Endothelial cell (in vitro differentiated cells): ENCODE measurements at regions not wholly inside any gene's neighbourhood (a gene's known extent, or its start where the extent isn't known, plus 50 kb on each side); places are given as distances from the start of the nearest gene placed in this dataset.

Source experiments
- DNase-seq: peaks from one replicate; pipeline ENCODE4 v3.0.0; 2021; ENCODE audit warnings: low spot score
- H3K27ac Mint-ChIP-seq: one replicate; pipeline ENCODE4 v1.8.0; 2021; ENCODE audit warnings: mixed read lengths, inconsistent platforms; ENCODE audit not compliant: unreplicated experiment
- H3K27me3 Mint-ChIP-seq: one replicate; pipeline ENCODE4 v1.8.0; 2021; ENCODE audit warnings: mild to moderate bottlenecking, moderate library complexity, mixed read lengths, inconsistent platforms; ENCODE audit not compliant: unreplicated experiment
- H3K36me3 Mint-ChIP-seq: one replicate; pipeline ENCODE4 v1.8.0; 2021; ENCODE audit warnings: mild to moderate bottlenecking, low read depth, mixed read lengths, inconsistent platforms; ENCODE audit not compliant: unreplicated experiment
- H3K4me1 Mint-ChIP-seq: one replicate; pipeline ENCODE4 v1.8.0; 2021; ENCODE audit warnings: mild to moderate bottlenecking, mixed read lengths, inconsistent platforms; ENCODE audit not compliant: unreplicated experiment
- H3K4me3 Mint-ChIP-seq: one replicate; pipeline ENCODE4 v1.8.0; 2021; ENCODE audit warnings: mild to moderate bottlenecking, mixed read lengths, inconsistent platforms; ENCODE audit not compliant: unreplicated experiment
- H3K9me3 Mint-ChIP-seq: one replicate; pipeline ENCODE4 v1.8.0; 2021; ENCODE audit warnings: mixed read lengths, inconsistent platforms; ENCODE audit not compliant: unreplicated experiment
- TF ChIP-seq, protein P1 (sequence below): fragments of 200-600 bp; sonication (generic); IDR thresholded peaks from one replicate; pipeline ENCODE4 v1.5.0; 2021; ENCODE audit warnings: antibody characterized with exemption; ENCODE audit not compliant: unreplicated experiment

DNA sequence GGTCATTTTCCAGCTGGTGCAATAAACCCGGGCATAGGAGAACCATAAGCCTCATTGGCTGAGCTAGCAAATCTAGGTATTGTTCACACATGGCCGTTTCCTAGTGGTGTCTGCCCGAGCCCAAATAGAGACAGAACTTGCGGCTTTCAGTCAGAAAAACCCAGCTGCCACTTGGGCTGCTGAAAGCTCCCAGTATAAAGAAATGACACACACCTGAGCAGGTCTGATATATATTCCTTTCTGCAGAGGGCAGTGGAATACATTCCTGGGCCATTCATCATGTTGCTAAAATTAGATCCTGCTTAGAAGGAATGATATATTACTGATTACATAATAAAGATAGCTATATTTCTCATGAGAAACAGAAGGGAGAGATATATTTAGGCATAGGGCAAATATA is 83.9 kb upstream of the IRX5 start:
- Mint-ChIP-seq H3K27ac (no peak overlapping the region), H3K27me3 (peaks cover 4% of the 10 kb centered on the region), H3K4me1 (no peaks in the 10 kb centered on the region), H3K4me3 (no peak overlapping the region), H3K9me3 (no peaks in the 10 kb centered on the region), H3K36me3 (no peaks in the 10 kb centered on the region)
- DNase-seq, result no peak
- TF ChIP-seq, protein P1, sequence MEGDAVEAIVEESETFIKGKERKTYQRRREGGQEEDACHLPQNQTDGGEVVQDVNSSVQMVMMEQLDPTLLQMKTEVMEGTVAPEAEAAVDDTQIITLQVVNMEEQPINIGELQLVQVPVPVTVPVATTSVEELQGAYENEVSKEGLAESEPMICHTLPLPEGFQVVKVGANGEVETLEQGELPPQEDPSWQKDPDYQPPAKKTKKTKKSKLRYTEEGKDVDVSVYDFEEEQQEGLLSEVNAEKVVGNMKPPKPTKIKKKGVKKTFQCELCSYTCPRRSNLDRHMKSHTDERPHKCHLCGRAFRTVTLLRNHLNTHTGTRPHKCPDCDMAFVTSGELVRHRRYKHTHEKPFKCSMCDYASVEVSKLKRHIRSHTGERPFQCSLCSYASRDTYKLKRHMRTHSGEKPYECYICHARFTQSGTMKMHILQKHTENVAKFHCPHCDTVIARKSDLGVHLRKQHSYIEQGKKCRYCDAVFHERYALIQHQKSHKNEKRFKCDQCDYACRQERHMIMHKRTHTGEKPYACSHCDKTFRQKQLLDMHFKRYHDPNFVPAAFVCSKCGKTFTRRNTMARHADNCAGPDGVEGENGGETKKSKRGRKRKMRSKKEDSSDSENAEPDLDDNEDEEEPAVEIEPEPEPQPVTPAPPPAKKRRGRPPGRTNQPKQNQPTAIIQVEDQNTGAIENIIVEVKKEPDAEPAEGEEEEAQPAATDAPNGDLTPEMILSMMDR, result no peak

DNA sequence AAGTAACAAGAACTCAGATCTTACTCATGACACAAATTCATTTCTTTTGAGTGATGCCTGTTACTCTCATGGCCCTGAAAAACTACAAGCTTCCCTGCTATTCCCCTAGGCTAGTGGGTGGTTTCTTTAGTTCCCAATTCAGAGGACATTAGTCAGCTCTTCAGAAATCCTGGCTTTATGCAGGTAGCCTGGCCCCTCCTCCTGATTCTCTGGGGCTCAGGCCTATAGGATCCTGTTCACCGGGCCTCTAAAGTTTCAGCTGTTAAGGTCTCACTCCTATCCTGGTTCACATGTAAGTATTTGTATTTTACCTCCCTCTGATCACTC is 87.3 kb upstream of the IRX5 start:
- DNase-seq, result no peak
- Mint-ChIP-seq H3K4me1 (no peaks in the 10 kb centered on the region), H3K36me3 (no peaks in the 10 kb centered on the region), H3K27me3 (no peaks in the 10 kb centered on the region), H3K9me3 (no peaks in the 10 kb centered on the region), H3K4me3 (no peak overlapping the region), H3K27ac (no peak overlapping the region)
- TF ChIP-seq, protein P1, result no peak

DNA sequence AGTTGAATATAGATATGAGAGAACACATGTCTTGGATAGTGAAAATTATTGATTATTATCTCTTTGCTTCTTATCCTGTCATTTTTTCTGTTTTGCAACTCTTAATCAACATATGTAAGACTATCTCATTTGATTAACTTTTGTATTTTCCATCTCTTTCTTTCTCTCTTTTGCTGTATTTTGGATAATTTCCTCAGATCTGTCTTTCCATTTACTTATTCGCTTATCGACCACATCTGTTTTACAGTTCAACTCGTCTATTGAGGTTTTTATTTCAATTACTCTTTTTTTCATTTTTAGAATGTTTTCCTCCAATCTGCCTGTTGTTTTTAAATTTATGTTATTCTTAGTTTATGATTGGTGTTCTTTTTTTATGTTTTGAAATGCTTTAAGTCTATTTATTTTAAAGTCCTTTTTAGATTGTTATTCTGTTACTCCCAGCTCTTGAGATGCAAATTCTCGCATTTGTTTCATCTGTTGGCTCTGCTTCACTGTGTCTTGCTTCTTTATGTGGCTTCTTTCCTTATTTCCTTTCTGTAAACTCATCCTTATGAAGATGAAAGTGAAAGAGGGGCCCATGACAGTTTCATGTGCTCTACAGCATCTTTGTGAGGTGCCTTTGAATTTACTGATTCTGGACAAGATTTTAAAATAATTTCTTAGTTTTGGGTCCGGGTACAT is 87.8 kb upstream of the IRX5 start:
- no peaks in the 10 kb centered on the region for H3K9me3 Mint-ChIP-seq
- TF ChIP-seq, protein P1, result no peak
- no peaks in the 10 kb centered on the region for H3K4me1 Mint-ChIP-seq
- H3K36me3 Mint-ChIP-seq, result no peaks in the 10 kb centered on the region
- H3K27ac Mint-ChIP-seq, result no peak overlapping the region
- H3K27me3 Mint-ChIP-seq, result no peaks in the 10 kb centered on the region
- DNase-seq, result no peak
- H3K4me3 Mint-ChIP-seq, result no peak overlapping the region

DNA sequence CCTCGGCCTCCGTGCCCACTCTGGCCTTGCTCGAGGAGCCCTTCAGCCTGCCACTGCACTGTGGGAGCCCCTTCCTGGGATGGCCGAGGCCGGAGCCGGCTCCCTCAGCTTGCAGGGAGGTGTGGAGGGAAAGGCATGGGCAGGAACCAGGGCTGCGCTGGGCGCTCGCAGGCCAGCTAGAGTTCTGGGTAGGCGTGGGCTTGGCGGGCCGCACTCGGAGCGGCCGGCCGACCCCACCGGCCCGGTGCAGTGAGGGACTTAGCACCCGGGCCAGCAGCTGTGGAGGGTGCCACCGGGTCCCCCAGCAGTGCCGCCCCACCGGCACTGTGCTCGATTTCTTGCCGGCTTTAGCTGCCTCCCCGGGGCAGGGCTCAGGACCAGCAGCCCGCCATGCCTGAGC is 101.0 kb upstream of the IRX5 start:
- no peak overlapping the region for H3K27ac Mint-ChIP-seq
- H3K4me1 Mint-ChIP-seq, result no peaks in the 10 kb centered on the region
- H3K9me3 Mint-ChIP-seq, result no peaks in the 10 kb centered on the region
- peaks cover 2% of the 10 kb centered on the region for H3K27me3 Mint-ChIP-seq
- TF ChIP-seq, protein P1, result no peak
- no peak overlapping the region for H3K4me3 Mint-ChIP-seq
- DNase-seq, result no peak
- H3K36me3 Mint-ChIP-seq, result no peaks in the 10 kb centered on the region

DNA sequence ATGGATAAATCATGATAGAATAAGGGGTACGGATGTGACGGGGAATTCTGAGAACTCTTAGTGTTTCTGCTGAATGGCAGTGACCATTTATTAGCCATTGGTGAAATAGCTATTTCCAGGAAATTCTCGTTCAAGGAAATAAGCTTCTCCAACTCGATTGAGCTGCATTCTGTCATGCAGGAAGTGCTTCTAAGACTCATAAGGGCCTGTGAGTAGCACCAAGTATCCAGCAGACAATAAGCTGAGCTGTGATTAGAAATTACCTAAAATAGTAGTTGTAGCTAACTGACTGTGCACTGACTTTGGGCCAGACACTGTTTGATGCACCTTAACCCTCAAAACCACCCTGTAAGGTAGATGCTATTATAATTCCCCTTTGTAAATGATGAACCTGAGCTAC is 107.8 kb upstream of the IRX5 start:
- Mint-ChIP-seq H3K4me1 (peaks cover 6% of the 10 kb centered on the region), H3K9me3 (no peaks in the 10 kb centered on the region), H3K36me3 (no peaks in the 10 kb centered on the region), H3K27me3 (no peaks in the 10 kb centered on the region), H3K4me3 (no peak overlapping the region), H3K27ac (no peak overlapping the region)
- TF ChIP-seq, protein P1, result no peak
- no peak for DNase-seq
